ENCODE measurements at regions not wholly inside any gene's neighbourhood (a gene's known extent, or its start where the extent isn't known, plus 50 kb on each side); places are given as distances from the start of the nearest gene placed in this dataset.

- TF ChIP-seq CTCF (IDR thresholded peaks at IDR 0.05) (no peak), POLR2AphosphoS5 (IDR thresholded peaks at IDR 0.05; ENCODE audit: insufficient read depth in 1 of 2, low read depth in 1 of 2) (no peak)
These were observed 216.5 kb upstream of the AADAT start for GRCh38 chr4:170306208-170306607.
